HL-60 (cell line): ENCODE measurements at regions not wholly inside any gene's neighbourhood (a gene's known extent, or its start where the extent isn't known, plus 50 kb on each side); places are given as distances from the start of the nearest gene placed in this dataset.

Source experiments
- CTCF ChIP-seq: IDR thresholded peaks from one replicate; pipeline ENCODE4 v1.5.1; 2011; ENCODE audit warnings: low read length, control low read depth, inconsistent platforms; ENCODE audit not compliant: insufficient read depth
- GABPA ChIP-seq: IDR thresholded peaks from 2 replicates; pipeline ENCODE4 v1.6.1; 2012; ENCODE audit warnings: low read depth
- POLR2AphosphoS5 ChIP-seq: IDR thresholded peaks from 2 replicates; pipeline ENCODE4 v1.6.1; 2012; ENCODE audit warnings: low read depth
- REST ChIP-seq: IDR thresholded peaks from 2 replicates; pipeline ENCODE4 v1.6.1; 2012; ENCODE audit warnings: low read depth; ENCODE audit not compliant: insufficient replicate concordance
- SPI1 ChIP-seq: IDR thresholded peaks from 2 replicates; pipeline ENCODE4 v1.6.1; 2012; ENCODE audit warnings: low read depth, mild to moderate bottlenecking, borderline replicate concordance

- TF ChIP-seq CTCF, result no peak
- TF ChIP-seq REST, result no peak
- no peak for TF ChIP-seq GABPA
- TF ChIP-seq POLR2AphosphoS5, result no peak
- TF ChIP-seq SPI1, result no peak
These were observed 54.3 kb upstream of the CLMP start for GRCh38 chr11:123249354-123249753.
